ENCODE measurements at regions not wholly inside any gene's neighbourhood (a gene's known extent, or its start where the extent isn't known, plus 50 kb on each side); places are given as distances from the start of the nearest gene placed in this dataset.
A peak's percentile ranks its signal among the peaks of the same experiment; 100 is the strongest.

DNA sequence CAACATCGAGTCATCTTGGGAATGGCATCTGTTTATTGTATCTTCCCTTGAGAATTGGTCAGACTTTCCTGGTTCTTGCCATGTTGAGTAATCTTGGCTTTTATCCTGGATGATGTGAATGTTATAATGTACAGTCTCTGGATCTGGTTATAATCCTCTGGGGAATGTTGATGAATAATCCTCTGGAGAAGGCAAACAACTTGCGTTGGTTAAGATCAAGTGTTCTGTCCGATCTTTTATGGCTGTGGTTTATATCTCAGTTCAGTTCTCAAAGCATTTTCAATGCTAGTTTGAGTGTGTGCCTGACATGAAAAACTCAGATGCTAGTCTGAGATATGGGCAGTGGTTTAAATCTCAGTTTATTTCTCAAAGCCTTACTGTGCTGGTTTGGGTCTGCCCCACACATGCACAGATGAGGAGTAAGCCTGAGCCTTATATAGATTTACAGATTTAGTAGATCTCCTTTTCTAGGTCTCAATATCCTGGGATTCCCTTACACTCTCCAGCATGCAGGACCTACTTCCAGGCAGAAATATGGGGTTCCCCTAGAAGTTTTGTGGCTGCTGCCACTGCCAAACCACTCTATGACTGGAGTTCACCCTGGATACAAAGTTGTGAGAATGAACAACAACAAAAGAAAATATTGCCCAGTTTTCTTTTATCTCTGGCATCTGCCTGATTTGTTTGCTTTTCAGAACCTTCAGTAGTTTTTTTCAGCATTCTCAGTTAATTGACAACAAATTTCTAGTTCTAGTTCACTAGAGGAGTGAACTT, 191.8 kb upstream of the MAN1A1 start:
- intact Hi-C loops (cut with DNase I; ENCODE audit: low total_unique reads) = no loop called here
- Histone ChIP-seq H3K4me3 (no peak overlapping the region), H3K9me3 (no peaks in the 10 kb centered on the region), H3K4me1 (peaks cover 0 to 19% (median 11%) of the 10 kb centered on the region in 4 donors), H3K36me3 (no peaks in the 10 kb centered on the region), H3K27ac (peak overlapping the region in 1 of 2 donors; percentile 8), H3K27me3 (no peaks in the 10 kb centered on the region)
- DNase-seq = no peak
- TF ChIP-seq, protein P1, sequence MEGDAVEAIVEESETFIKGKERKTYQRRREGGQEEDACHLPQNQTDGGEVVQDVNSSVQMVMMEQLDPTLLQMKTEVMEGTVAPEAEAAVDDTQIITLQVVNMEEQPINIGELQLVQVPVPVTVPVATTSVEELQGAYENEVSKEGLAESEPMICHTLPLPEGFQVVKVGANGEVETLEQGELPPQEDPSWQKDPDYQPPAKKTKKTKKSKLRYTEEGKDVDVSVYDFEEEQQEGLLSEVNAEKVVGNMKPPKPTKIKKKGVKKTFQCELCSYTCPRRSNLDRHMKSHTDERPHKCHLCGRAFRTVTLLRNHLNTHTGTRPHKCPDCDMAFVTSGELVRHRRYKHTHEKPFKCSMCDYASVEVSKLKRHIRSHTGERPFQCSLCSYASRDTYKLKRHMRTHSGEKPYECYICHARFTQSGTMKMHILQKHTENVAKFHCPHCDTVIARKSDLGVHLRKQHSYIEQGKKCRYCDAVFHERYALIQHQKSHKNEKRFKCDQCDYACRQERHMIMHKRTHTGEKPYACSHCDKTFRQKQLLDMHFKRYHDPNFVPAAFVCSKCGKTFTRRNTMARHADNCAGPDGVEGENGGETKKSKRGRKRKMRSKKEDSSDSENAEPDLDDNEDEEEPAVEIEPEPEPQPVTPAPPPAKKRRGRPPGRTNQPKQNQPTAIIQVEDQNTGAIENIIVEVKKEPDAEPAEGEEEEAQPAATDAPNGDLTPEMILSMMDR (IDR thresholded peaks at IDR 0.05) = no peak

DNA sequence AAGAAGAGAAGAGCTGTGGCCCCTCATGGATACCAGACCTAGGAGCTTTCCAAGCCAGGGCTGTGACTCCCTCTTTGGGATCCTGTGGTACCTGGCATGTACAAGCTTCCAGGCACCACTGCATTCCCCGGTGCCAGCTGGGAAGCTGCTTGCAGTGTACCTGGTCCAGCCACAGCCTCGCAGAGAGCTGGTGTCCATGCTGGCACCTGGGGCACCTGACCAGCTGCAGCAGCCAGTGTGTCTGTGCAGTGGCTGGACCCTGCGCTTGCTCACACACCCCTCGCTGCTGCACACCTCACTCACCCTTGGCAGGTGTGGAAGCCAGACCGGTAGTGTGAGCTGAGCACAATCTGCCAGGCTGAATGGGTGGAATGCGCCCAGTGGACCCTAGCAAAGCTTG, 190.9 kb upstream of the MAN1A1 start:
- Histone ChIP-seq H3K36me3 (no peaks in the 10 kb centered on the region), H3K27me3 (no peaks in the 10 kb centered on the region), H3K4me3 (no peak overlapping the region), H3K4me1 (peaks cover 0 to 19% (median 11%) of the 10 kb centered on the region in 4 donors), H3K9me3 (no peaks in the 10 kb centered on the region), H3K27ac (no peak overlapping the region)
- TF ChIP-seq, protein P1 (IDR thresholded peaks at IDR 0.05) = no peak
- intact Hi-C loops (cut with DNase I; ENCODE audit: low total_unique reads) = no loop called here
- DNase-seq = no peak

DNA sequence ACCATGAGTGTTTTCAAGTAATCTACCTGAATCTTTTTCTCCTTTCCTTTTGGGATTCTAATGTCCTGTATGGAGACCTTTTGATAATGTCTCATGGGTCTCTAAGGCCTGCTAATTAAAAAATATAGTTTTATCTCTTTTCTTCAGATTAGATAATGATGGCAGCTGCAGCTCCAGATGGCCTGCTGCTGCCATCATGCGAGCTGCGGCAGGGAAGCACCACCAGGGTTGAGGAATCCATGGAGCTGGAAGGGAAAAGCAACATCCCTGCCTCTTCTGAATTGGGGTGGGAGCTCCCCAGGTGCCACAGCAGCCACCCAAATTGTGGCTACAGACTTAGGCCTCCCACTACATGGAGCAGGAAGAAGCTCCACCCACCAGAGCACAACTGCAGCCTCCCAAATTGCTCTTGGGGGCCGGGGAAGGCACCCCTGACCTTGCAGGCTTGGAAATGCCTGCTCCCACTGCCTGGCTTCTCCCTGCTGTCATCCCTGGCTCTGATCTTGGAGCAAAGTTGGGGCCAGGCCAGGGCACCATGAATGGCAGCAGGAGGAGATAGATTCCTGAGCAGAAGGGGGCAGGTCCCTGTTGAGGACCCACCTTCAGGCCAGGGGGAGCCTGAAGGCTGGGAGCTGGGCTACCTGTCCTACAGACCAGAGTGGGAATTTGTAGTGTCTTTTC, 189.6 kb upstream of the MAN1A1 start:
- TF ChIP-seq, protein P1 (IDR thresholded peaks at IDR 0.05) = no peak
- no peak overlapping the region for H3K27ac ChIP-seq
- H3K9me3 ChIP-seq = no peaks in the 10 kb centered on the region
- peaks cover 0 to 20% (median 11%) of the 10 kb centered on the region in 4 donors for H3K4me1 ChIP-seq
- H3K4me3 ChIP-seq = no peak overlapping the region
- no peaks in the 10 kb centered on the region for H3K27me3 ChIP-seq
- intact Hi-C loops (cut with DNase I; ENCODE audit: low total_unique reads) = no loop called here
- H3K36me3 ChIP-seq = no peaks in the 10 kb centered on the region
- no peak for DNase-seq

DNA sequence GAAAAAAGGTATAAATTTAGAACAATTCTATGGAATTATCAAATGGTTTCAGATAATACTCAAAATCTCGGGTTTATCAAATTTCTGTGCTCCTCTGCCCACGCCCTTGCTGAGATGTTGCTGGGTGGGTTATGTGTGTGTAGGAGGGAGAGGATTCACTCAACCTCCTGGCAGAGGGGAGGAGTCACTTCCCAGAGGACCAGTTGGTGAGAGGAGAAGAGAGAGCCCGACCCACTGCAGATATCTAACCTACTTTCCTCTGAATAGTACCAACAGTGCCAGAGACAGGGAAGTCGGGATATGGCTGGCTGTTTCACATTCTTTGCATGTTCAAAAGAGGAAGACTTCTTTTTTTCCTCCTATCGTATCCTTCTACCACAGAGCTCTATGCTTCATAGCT, 187.1 kb upstream of the MAN1A1 start:
- TF ChIP-seq, protein P1 (IDR thresholded peaks at IDR 0.05) = no peak
- no peaks in the 10 kb centered on the region for H3K9me3 ChIP-seq
- intact Hi-C loops (cut with DNase I; ENCODE audit: low total_unique reads) = no loop called here
- H3K36me3 ChIP-seq = no peaks in the 10 kb centered on the region
- DNase-seq = no peak
- peaks cover 0 to 27% (median 12%) of the 10 kb centered on the region in 4 donors for H3K4me1 ChIP-seq
- H3K27ac ChIP-seq = no peak overlapping the region
- no peaks in the 10 kb centered on the region for H3K27me3 ChIP-seq
- no peak overlapping the region for H3K4me3 ChIP-seq

DNA sequence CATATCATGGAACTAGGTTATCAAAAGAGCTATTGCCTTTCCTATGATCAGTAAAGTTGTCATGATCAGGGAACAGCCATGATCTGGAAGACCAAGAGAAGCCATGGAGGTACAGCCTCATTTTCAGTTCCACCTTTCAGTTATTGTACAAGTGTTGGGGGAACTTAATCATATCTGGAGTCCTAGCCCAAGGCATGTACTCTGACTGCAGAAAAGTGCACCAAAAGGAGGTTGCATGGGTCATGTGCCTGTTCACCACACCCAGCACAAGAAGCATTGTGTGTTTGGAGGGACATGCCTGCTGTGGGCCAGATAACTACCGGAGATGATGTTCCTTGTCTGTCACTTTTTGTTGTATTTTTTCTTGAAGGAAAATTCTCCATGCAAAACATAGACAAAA, 185.8 kb upstream of the MAN1A1 start:
- H3K27ac ChIP-seq = no peak overlapping the region
- intact Hi-C loops (cut with DNase I; ENCODE audit: low total_unique reads) = no loop called here

More for the DNA sequence above, 185.8 kb upstream of the MAN1A1 start:
- Histone ChIP-seq H3K4me3 (no peak overlapping the region), H3K27me3 (no peaks in the 10 kb centered on the region), H3K4me1 (peaks cover 0 to 14% (median 4%) of the 10 kb centered on the region in 4 donors), H3K9me3 (no peaks in the 10 kb centered on the region), H3K36me3 (no peaks in the 10 kb centered on the region)
- TF ChIP-seq, protein P1 (IDR thresholded peaks at IDR 0.05) = no peak
- no peak for DNase-seq

All from tibial artery (tissue), 4 donors.